Neural cell (in vitro differentiated cells): ENCODE measurements at regions not wholly inside any gene's neighbourhood (a gene's known extent, or its start where the extent isn't known, plus 50 kb on each side); places are given as distances from the start of the nearest gene placed in this dataset.

Experiments
- H2AFZ ChIP-seq: fragments of 200-600, 300-800 bp; sonication (generic), shearing (Covaris generic); 2 replicates; pipeline ENCODE4 v1.6.0; 2014; ENCODE audit warnings: low read depth, mild to moderate bottlenecking, antibody characterized with exemption, low read length, moderate library complexity
- H3F3A ChIP-seq: fragments of 200-600 bp; shearing (Covaris generic); 2 replicates; pipeline ENCODE4 v1.6.1; 2016; ENCODE audit warnings: mild to moderate bottlenecking, moderate library complexity, mixed read lengths, antibody characterized with exemption, low read length; ENCODE audit not compliant: insufficient read depth, poor library complexity, severe bottlenecking
- H3K27ac ChIP-seq: fragments of 200-600, 300-800 bp; sonication (generic), shearing (Covaris generic); 2 replicates; pipeline ENCODE4 v1.5.1; 2014; ENCODE audit warnings: mild to moderate bottlenecking, low read length, moderate library complexity
- H3K27me3 ChIP-seq: fragments of 300-800, 200-600 bp; sonication (generic), shearing (Covaris generic); 2 replicates; pipeline ENCODE4 v1.6.0; 2014; ENCODE audit warnings: mild to moderate bottlenecking, low read depth, low read length, moderate library complexity; ENCODE audit not compliant: insufficient read depth
- H3K36me3 ChIP-seq: fragments of 300-800, 200-600 bp; sonication (generic), shearing (Covaris generic); 2 replicates; pipeline ENCODE4 v1.5.1; 2014; ENCODE audit warnings: mild to moderate bottlenecking, antibody characterized with exemption, low read length, moderate library complexity; ENCODE audit not compliant: insufficient read depth
- H3K4me2 ChIP-seq: fragments of 300-800, 200-600 bp; sonication (generic), shearing (Covaris generic); 2 replicates; pipeline ENCODE4 v1.6.0; 2014; ENCODE audit warnings: mild to moderate bottlenecking, low read length
- H3K4me3 ChIP-seq: fragments of 300-800, 200-600 bp; sonication (generic), shearing (Covaris generic); 2 replicates; pipeline ENCODE4 v1.5.1; 2014; ENCODE audit warnings: mild to moderate bottlenecking, low read length, moderate library complexity
- H3K79me2 ChIP-seq: fragments of 200-600 bp; shearing (Covaris generic); replicated peaks from 2 replicates; pipeline ENCODE4 v1.6.0; 2014; ENCODE audit warnings: mild to moderate bottlenecking, low read length, moderate library complexity; ENCODE audit not compliant: insufficient read depth
- H3K9ac ChIP-seq: fragments of 300-800, 200-600 bp; sonication (generic), shearing (Covaris generic); 2 replicates; pipeline ENCODE4 v1.6.1; 2016; ENCODE audit warnings: mild to moderate bottlenecking, low read length, mixed read lengths
- H3K9me2 ChIP-seq: fragments of 200-600 bp; shearing (Covaris generic); 2 replicates; pipeline ENCODE4 v1.6.1; 2016; ENCODE audit warnings: mild to moderate bottlenecking, low read length, mixed read lengths; ENCODE audit not compliant: insufficient read depth
- H3K9me3 ChIP-seq: fragments of 200-600, 300-800 bp; sonication (generic), shearing (Covaris generic); 2 replicates; pipeline ENCODE4 v1.6.1; 2016; ENCODE audit warnings: mild to moderate bottlenecking, mixed run types, low read length, moderate library complexity, mixed read lengths
- H4K20me1 ChIP-seq: fragments of 200-600 bp; shearing (Covaris generic); 2 replicates; pipeline ENCODE4 v1.6.1; 2016; ENCODE audit warnings: mild to moderate bottlenecking, mixed run types; ENCODE audit not compliant: insufficient read depth
- CTCF ChIP-seq: fragments of 450-650 bp; IDR thresholded peaks from 2 replicates; pipeline ENCODE4 v1.5.1; 2014; ENCODE audit warnings: antibody characterized with exemption, mild to moderate bottlenecking, moderate library complexity; ENCODE audit not compliant: poor library complexity, severe bottlenecking
- EP300 ChIP-seq: fragments of 450-650 bp; conservative IDR thresholded peaks from 2 replicates; pipeline ENCODE4 v1.6.1; 2014; ENCODE audit warnings: antibody characterized with exemption, mild to moderate bottlenecking, moderate library complexity; ENCODE audit not compliant: poor library complexity, severe bottlenecking
- EZH2 ChIP-seq: fragments of 200-600, 300-800 bp; shearing (Covaris generic), sonication (generic); IDR thresholded peaks from 2 replicates; pipeline ENCODE4 v1.6.1; 2014; ENCODE audit warnings: antibody characterized with exemption, low read length, borderline replicate concordance, mild to moderate bottlenecking; ENCODE audit not compliant: insufficient read depth, poor library complexity, severe bottlenecking
- MXI1 ChIP-seq: fragments of 450-650 bp; conservative IDR thresholded peaks from 2 replicates; pipeline ENCODE4 v1.6.1; 2014; ENCODE audit warnings: antibody characterized with exemption, mild to moderate bottlenecking; ENCODE audit not compliant: poor library complexity, severe bottlenecking
- POLR2AphosphoS5 ChIP-seq: IDR thresholded peaks from 2 replicates; pipeline ENCODE4 v1.6.1; 2012
- RAD21 ChIP-seq: fragments of 450-650 bp; conservative IDR thresholded peaks from 2 replicates; pipeline ENCODE4 v1.6.1; 2014; ENCODE audit warnings: antibody characterized with exemption, mild to moderate bottlenecking, moderate library complexity
- REST ChIP-seq: IDR thresholded peaks from 2 replicates; pipeline ENCODE4 v1.6.1; 2012; ENCODE audit warnings: borderline replicate concordance
- SMC3 ChIP-seq: fragments of 450-650 bp; conservative IDR thresholded peaks from 2 replicates; pipeline ENCODE4 v1.6.1; 2014; ENCODE audit warnings: antibody characterized with exemption, mild to moderate bottlenecking, moderate library complexity; ENCODE audit not compliant: poor library complexity
- TAF1 ChIP-seq: IDR thresholded peaks from 2 replicates; pipeline ENCODE4 v1.6.1; 2012; ENCODE audit warnings: low read depth

GRCh38 chr5:148739524-148739923 is 85.2 kb upstream of the HTR4 start:
- H3K27me3 ChIP-seq = no peaks in the 10 kb centered on the region
- H2AFZ ChIP-seq = no peak overlapping the region
- H3K4me2 ChIP-seq = no peak overlapping the region
- TF ChIP-seq SMC3 (no peak), MXI1 (no peak), RAD21 (no peak), EP300 (no peak), CTCF (no peak), TAF1 (no peak), POLR2AphosphoS5 (no peak), EZH2 (no peak), REST (no peak)
- no peaks in the 10 kb centered on the region for H3K79me2 ChIP-seq
- H3F3A ChIP-seq = no peaks in the 10 kb centered on the region
- H3K9ac ChIP-seq = no peak overlapping the region
- no peaks in the 10 kb centered on the region for H4K20me1 ChIP-seq
- no peak overlapping the region for H3K27ac ChIP-seq
- H3K9me3 ChIP-seq = no peaks in the 10 kb centered on the region
- H3K36me3 ChIP-seq = no peaks in the 10 kb centered on the region
- H3K4me3 ChIP-seq = no peak overlapping the region
- no peaks in the 10 kb centered on the region for H3K9me2 ChIP-seq

GRCh38 chr5:148740079-148740858 is 85.9 kb upstream of the HTR4 start:
- Histone ChIP-seq H3K4me3 (no peak overlapping the region), H3K4me2 (no peak overlapping the region), H3K9ac (no peak overlapping the region), H3K36me3 (no peaks in the 10 kb centered on the region), H3F3A (no peaks in the 10 kb centered on the region), H3K27me3 (no peaks in the 10 kb centered on the region), H3K79me2 (no peaks in the 10 kb centered on the region), H3K27ac (no peak overlapping the region), H3K9me2 (no peaks in the 10 kb centered on the region), H3K9me3 (no peaks in the 10 kb centered on the region), H2AFZ (no peak overlapping the region), H4K20me1 (no peaks in the 10 kb centered on the region)
- no peak for TF ChIP-seq REST
- no peak for TF ChIP-seq CTCF
- TF ChIP-seq EP300 = no peak
- no peak for TF ChIP-seq TAF1
- TF ChIP-seq MXI1 = no peak
- no peak for TF ChIP-seq SMC3
- TF ChIP-seq RAD21 = no peak
